ENCODE measurements at regions not wholly inside any gene's neighbourhood (a gene's known extent, or its start where the extent isn't known, plus 50 kb on each side); places are given as distances from the start of the nearest gene placed in this dataset.
"Not testable (repeated sequence)": the region's sequence is repeated elsewhere in the genome, so short reads cannot be mapped to it uniquely, and the experiment has no call there.

DNA sequence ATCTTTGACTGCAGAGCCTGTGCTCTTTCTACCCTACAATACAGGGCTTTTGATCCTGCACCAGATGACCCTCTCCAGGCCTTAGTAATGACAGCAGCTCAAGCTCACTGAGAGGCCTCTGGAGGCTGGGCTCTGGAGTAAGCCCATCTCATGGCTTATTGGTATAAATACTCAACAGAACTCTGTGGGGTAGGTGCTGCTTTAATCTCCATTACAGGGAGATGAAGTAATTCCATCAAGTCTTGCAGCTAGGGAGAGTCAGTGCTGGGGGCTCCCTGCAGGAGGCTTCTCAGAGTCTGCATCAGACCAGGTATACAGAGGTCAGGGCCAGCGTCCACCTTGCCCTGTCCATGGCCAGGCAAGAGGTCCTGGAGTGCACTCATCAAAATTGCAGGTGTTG lies 89.2 kb upstream of the SLC6A11 start:
- in situ Hi-C loops (cut with MboI; ENCODE audit: low sequenced_read_pairs): no loop called here

DNA sequence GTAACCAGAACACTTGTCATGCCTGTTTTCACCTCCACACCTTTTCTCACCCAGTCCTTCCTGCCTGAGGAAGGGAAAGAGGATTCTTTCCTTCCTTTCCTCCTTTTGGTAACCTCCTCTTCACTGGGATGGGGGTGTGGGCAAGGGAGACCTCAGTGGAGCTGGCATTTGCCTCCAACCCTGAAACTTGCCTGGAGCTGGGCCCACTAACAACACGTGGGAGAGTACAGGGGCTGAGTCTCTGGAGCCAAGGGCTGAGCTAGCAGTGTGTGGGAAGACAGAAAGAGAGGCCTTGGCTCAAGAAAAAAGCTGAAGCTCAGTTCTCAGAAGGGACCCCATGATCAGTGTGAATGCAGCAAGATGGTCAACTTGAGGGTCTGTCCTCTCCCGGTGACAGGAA lies 86.6 kb upstream of the SLC6A11 start:
- in situ Hi-C loops (cut with MboI; ENCODE audit: low sequenced_read_pairs): no loop called here

DNA sequence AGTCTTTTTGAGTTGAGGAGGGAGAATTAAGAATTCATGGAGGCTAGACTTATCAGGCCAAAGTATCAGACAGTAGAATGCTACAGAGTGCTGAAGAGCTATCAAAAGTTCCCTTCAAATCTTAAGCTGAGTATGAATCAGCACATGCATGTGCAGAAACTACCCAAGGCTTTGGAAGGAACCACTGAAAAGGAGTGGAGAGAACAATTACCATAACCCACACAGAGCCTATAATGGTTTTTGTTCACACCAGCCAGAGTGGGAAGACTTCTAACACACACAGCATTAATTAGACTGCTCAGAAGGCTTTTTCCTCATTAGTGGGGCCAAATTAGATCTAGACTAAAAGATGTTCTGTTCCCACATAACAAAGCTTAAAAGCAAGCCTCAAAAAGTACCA lies 83.7 kb upstream of the SLC6A11 start:
- in situ Hi-C loops (cut with MboI; ENCODE audit: low sequenced_read_pairs): no loop called here

DNA sequence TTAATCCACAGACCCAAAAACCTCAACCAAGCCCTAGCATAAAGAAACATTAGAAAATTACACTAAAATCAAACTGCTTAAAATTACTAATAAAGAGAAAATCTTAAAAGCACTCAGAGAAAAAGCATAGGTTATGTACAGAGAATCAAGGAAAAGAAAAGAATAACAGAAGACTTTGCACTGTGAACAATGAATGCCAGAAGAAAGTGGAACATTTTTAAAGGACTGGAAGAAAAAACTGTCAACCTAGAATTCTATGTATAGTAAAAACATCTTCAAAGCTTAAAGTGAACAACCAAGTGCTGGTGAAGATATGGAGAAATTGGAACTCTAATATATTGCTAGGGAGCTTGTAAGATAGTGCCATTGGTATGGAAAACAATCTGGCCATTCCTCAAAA lies 82.7 kb upstream of the SLC6A11 start:
- in situ Hi-C loops (cut with MboI; ENCODE audit: low sequenced_read_pairs): no loop called here

DNA sequence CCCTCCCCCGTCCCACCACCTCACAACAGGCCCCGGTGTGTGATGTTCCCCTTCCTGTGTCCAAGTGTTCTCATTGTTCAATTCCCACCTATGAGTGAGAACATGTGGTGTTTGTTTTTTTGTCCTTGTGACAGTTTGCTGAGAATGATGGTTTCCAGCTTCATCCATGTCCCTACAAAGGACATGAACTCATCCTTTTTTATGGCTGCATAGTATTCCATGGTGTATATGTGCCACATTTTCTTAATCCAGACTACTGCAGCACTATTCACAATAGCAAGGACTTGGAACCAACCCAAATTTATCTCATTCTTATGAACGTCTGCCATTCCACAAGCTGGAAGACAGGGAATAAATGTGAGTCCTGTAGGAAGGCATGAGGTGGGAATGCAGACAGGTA lies 79.6 kb upstream of the SLC6A11 start:
- in situ Hi-C loops (cut with MboI; ENCODE audit: low sequenced_read_pairs): not testable (repeated sequence)

DNA sequence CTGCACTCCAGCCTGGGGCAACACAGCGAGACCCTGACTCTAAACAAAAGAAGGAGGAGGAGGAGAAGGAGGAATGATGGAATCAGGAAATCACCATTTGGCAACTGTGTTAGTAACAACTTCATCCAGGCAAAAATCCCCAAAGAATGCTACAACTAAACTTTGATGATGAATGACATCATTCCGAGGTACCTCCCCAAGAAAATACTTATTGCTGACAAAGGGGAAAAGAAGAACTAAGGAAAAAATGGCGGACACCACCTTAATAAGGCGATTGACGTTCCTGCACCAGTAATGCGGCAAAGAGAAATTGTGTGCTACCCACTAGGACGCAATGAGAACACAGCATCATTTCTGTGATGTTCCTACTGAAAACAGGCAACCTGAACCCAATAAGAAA lies 78.2 kb upstream of the SLC6A11 start:
- in situ Hi-C loops (cut with MboI; ENCODE audit: low sequenced_read_pairs): no loop called here

DNA sequence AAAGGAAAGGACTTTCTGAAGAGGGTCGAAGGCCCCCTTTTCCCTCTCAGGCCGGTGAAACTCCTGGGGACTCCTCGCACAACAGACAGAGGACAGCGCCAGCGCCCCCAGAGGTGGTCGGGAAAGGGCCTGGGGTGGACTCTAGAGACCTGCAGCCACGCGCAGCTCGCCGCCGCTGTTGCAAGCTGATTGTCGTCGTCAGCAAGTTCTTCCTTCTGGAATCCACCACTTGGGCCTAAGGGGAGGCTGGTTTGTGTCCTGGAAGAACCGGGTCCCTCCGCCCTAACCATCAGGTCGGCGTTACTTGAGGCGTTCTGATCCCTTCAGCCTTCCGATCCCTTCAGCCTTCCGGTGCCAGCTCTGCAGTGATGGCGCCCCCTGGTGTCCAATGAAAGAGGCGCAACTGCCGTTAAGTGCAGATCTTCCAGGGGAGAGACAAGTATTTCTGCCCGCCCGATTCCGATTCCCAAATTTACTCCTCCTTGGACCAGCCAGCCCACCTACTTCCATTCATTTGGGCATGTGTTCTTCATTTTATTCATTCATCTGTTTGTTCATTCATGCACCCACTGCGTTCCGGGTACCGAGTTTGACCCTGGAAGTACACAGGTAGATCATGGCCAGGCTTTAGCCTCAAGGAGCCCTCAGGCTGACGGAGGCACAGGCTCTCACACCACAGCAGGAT lies 77.2 kb upstream of the SLC6A11 start:
- in situ Hi-C loops (cut with MboI; ENCODE audit: low sequenced_read_pairs): no loop called here

DNA sequence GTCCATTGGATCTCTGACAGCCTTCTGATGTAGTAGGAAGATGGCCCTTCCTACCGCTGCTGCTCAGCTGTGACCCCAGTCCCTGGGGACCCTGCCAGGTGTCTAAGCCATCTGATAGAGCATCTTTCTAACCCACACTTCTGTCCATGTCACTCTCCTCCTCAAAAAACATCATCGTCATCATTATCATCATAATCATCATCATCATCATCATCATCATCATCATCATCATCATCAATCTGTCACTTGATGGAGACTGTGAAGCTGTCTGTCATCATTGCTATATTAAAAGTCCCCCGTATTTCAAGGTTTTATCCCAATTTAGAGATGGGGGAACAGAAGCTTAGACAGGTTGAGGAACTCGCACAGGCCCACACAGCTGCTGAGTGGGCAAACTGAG lies 75.1 kb upstream of the SLC6A11 start:
- in situ Hi-C loops (cut with MboI; ENCODE audit: low sequenced_read_pairs): no loop called here

DNA sequence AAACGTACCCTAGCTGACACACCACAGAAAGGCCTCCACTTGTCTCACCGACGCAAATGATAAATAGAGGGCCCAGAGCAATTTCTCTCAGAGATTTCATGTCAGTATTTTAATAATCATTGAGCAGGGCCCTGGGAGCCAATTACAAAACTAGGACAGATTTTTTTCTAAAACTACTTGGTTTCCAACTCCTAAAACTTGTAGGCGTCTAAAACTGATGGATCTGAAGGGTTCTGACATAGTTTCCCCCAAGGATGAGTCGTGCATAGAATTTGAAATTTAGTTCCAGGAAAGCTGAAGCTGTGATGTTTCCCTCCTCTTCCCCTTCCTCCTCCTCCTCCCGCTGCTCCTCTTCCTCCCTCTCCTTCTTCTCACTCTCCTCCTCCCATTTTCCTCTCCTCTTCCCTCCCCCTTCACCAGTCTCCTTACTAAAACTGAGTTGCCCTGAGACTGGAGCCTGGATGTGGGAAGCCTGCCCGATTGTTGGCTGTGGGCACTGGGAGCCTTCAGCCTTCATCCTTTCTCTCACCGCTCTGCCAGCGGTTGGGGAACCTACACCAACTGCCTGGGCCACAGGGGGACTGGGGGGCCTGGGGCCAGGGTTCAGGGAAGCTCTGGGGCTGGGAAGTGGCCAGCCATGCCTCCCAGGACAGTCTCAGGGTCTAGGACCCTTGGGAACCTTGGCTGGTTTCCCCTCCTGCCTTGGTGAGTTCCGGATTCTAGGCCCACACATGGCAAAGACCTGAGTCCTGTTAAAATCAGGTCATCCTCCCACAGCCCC lies 73.9 kb upstream of the SLC6A11 start:
- in situ Hi-C loops (cut with MboI; ENCODE audit: low sequenced_read_pairs): no loop called here

DNA sequence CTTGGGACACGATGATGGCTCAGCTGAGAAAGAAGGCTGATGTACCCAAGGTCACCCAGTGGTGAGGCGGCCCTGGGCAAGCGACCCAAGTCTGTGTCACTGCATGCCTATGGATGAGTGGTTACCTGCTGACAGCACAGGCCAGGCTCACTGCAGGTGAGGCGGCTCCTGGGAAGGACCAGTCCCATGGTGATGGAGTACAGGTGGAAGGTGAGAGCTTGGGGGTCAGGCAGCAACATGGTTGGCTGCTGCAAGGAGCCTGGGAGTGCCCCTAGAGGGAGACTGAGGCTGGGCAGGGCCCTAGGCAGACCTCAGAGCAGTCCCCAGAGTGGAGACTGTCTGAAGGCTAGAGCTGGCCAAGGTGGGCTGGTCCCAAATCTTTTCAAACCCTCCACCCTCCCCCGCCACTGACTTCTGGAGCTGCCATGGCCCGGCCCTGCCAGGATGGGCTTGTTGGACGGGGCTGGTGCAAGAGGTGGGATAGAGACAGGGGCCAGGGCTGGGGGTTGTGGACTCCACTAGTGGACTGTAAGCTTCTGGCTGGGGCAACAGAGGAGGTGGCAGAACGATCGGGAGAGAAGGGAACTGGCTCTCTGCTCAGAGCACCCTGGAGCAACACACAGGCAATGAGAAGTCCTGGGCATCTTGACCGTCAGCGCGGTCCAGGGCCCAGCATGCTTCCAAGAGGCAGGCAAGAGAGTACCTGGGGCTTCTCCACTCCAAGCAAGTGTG lies 72.5 kb upstream of the SLC6A11 start:
- in situ Hi-C loops (cut with MboI; ENCODE audit: low sequenced_read_pairs): no loop called here

DNA sequence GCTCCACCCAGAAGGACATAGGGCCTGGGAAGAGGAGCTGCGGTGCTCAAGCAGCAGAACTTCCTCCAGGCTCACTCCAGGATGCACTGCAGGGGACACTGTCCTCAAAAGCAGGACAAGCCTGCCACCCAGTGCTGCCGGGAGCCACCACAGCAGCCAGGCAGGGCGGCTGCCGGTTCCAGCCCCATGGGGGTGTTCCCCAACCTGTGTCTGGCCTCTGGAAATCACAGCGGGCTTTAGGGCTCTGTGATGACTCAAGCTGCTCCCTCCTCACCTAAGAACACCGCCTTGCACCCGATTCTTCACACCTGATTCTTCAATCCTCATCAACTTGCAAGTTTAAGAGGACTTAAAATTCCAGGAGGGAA lies 71.9 kb upstream of the SLC6A11 start:
- in situ Hi-C loops (cut with MboI; ENCODE audit: low sequenced_read_pairs): no loop called here

DNA sequence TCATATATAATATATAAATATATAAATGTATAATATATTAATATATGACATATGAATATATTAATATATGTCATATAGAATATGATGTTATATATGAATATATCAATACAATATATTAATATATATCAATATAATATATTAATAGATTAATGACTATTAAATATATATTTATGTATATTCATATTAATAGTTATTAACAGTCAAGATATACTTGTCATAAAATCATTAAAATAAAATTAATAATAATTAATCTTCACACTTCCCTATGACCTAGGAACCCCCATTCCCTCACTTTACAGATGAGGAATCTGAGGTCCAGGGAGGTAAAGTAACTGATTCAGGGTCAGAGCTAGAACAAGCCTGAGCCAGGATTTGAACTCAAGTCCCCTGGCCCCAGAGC lies 70.6 kb upstream of the SLC6A11 start:
- in situ Hi-C loops (cut with MboI; ENCODE audit: low sequenced_read_pairs): no loop called here

DNA sequence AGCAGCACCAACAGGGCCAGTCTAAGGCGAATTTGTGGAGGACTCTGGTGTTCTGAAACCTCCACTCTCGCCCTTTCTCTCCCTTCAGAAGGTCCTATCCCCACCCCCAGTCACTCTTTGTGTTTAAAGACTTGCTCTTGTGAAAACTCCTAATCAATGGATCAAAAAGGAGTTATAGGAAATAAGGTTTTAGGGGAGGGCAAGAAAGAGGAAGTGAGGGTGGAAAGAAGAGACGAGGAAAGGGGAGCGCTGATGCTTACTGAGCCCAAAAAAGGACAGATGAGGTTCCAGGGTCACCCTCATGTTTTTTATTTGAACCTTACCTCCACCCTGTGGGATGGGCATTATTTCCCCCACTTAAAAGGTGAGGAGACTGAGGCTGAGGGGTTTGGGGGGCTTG lies 70.0 kb upstream of the SLC6A11 start:
- in situ Hi-C loops (cut with MboI; ENCODE audit: low sequenced_read_pairs): no loop called here

DNA sequence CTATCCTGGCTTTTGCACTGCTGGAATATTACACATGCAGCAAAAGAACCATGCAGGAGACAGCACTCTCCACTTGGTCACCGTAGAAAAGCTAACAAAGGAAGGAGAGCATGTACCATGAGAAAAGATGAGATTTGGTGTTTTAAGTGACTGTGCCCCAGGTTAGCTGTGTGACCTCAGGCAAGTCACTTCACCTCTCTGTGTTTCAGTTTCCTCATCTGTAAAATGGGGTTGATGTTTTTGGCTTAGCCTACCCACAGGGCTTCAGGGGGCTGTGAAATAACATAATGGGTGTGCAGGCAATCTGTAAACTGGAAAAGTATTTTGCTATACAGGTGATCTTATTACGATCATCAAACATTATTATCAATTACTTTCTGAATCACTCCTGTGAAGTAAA lies 69.3 kb upstream of the SLC6A11 start:
- in situ Hi-C loops (cut with MboI; ENCODE audit: low sequenced_read_pairs): no loop called here

DNA sequence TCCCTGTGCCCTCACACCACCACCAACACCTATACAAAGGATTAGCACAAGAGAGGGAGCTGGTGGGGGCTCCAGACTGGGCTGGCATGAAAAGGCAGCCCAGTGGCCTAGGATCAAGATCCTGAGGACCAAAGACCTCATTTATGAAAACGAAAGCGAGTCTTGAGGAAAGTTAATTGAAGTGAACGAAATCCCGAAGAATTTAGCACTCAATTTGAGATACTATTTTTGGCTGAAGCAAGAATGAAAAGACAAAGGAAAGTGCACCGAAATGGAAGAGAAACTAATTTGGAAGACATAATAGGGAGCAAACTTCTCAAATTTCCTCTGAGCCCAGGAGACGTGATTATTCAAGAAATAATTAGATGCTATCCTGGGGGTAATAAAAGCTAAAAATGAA lies 68.7 kb upstream of the SLC6A11 start:
- in situ Hi-C loops (cut with MboI; ENCODE audit: low sequenced_read_pairs): no loop called here

DNA sequence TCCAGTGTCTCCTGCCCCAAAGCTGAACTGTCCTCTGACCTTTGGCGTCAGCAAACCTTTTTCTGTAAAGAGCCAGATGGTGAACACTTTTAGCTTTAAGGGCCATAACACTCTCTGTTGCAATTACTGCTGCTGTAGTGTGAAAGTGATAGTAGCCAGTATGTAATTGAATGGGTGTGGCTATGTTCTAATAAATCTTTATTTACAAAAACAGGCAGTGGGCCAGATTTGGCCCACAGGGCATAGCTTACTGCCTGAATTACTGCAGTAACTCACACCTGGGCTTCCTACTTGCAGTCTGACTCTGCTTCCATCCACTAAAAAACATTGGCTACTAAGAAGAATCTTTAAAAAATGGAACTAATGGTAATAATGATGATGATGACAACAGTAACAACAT lies 68.0 kb upstream of the SLC6A11 start:
- in situ Hi-C loops (cut with MboI; ENCODE audit: low sequenced_read_pairs): no loop called here

DNA sequence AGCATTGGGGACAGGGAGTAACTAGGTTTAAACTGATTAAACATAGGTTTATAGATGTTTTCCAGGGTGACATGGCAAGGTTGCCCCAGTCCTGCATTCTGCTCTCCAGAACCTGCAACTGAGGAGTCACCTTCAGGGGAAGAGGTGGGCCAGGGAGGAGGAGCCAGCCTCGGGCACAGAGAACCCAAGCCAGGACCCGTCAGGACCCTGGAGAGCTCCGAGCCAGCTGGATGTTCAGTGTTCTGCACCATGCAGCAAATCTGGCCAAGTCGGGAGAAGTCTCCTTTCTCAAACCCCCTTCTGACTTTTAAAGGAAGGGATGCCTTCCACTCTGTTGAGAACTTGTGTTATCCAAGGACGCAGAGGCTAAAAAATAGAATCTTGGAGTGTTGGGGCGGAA lies 62.1 kb upstream of the SLC6A11 start:
- in situ Hi-C loops (cut with MboI; ENCODE audit: low sequenced_read_pairs): loop anchor here (25.0 kb wide), 3 partner anchors 308 to 908 kb away; no protein-coding TSS in a partner anchor

DNA sequence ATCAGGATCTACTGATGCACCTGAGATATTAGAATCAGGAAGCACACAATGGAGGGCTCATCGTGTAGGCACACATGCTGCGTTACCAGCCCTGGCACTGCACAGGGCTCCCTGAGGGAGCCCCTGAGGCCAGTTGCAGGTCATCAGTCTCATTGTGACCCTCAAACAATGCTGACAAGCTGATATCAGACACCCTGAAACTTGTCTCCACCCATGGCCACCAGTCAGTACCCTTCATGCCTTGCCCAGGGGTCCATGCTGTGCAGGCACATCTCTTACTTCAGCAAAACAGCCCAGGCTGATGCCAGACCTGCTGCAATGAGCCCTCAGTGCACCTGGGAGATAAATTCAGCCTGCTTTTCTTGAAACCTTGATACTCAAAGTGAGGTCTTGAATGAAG lies 59.5 kb upstream of the SLC6A11 start:
- in situ Hi-C loops (cut with MboI; ENCODE audit: low sequenced_read_pairs): loop anchor here (25.0 kb wide), 3 partner anchors 306 to 906 kb away; no protein-coding TSS in a partner anchor

DNA sequence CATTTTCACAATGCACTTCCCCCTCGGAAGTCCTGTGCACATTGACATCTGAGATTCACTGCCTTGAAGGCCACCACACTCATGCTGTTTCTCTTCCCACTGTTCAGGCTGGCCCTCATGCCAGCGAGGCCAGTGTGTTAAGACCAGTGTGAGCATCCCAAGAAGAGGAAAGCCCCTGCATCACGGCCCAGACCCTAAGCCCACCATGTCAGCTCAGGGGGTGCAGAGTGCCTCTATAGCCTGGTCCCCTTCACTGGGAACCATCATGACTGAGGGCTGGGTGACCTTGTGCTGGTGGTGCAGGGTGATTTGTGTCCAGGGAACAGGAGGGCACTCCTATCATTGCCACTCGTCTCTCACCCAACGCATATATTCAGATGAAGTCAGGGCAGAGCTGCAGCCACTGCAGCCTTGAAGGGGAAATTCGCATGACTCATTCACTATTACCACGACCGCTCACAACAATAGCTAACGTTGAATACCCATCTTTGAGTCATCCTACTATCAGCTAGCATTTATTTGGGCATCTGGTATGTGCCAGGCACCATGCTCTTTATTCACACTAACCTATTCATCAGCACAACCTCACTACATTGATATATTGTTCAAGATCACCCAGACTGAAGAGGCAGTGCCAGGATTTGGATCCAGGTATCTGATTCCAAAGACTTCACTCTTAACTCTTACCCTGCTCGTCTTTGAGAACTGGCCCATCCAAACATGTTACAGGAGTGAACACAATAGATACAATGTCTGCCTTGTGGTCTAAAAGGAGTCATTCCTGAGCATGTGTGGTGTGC lies 58.8 kb upstream of the SLC6A11 start:
- in situ Hi-C loops (cut with MboI; ENCODE audit: low sequenced_read_pairs): loop anchor here (25.0 kb wide), 3 partner anchors 305 to 905 kb away; no protein-coding TSS in a partner anchor

DNA sequence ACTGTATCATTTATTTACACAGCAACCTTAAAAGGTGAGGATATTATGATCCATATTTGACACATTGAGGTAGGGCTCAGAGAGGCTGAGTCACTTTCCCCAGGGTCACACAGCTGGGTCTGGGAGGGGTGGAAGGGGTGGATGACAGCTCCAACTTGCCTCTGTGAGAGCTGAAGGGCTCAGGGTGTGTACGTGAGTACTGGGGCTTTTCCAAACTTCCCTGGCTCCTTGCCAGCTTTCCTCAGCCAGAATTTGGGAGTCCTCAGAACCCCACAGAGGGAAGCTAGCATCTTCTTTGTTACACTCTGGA lies 58.3 kb upstream of the SLC6A11 start:
- in situ Hi-C loops (cut with MboI; ENCODE audit: low sequenced_read_pairs): loop anchor here (25.0 kb wide), 3 partner anchors 305 to 905 kb away; no protein-coding TSS in a partner anchor

Measured in HL-60/S4 treated with retinoic acid at 250 ng/mL for 4 days and 3 days (cell line).